Ammon's horn (tissue), 1 donor: ENCODE measurements at regions not wholly inside any gene's neighbourhood (a gene's known extent, or its start where the extent isn't known, plus 50 kb on each side); places are given as distances from the start of the nearest gene placed in this dataset.
"Not testable (repeated sequence)": the region's sequence is repeated elsewhere in the genome, so short reads cannot be mapped to it uniquely, and the experiment has no call there.

Experiments
- DNase-seq: peaks from one replicate; pipeline ENCODE4 v3.0.0-alpha.2; 2016; ENCODE audit warnings: low spot score

GRCh38 chr2:205865056-205865455, 182.8 kb downstream of the NRP2 start:
- DNase-seq, result no peak

GRCh38 chr2:205864491-205864890, 182.2 kb downstream of the NRP2 start:
- DNase-seq, result no peak

- not testable (repeated sequence) for DNase-seq
These were observed 180.5 kb downstream of the NRP2 start for GRCh38 chr2:205862761-205863160.

GRCh38 chr2:205860885-205861284, 178.6 kb downstream of the NRP2 start:
- no peak for DNase-seq

GRCh38 chr2:205860181-205860580, 177.9 kb downstream of the NRP2 start:
- no peak for DNase-seq

GRCh38 chr2:205858881-205859441, 176.7 kb downstream of the NRP2 start:
- no peak for DNase-seq

- no peak for DNase-seq
These were observed 176.0 kb downstream of the NRP2 start for GRCh38 chr2:205858275-205858674.

GRCh38 chr2:205857520-205858237, 175.4 kb downstream of the NRP2 start:
- DNase-seq, result peak; percentile 51

GRCh38 chr2:205852457-205852856, 170.2 kb downstream of the NRP2 start:
- DNase-seq, result no peak

GRCh38 chr2:205850611-205851010, 168.3 kb downstream of the NRP2 start:
- no peak for DNase-seq

- DNase-seq, result no peak
These were observed 167.8 kb downstream of the NRP2 start for GRCh38 chr2:205850132-205850531.

- DNase-seq, result no peak
These were observed 166.8 kb downstream of the NRP2 start for GRCh38 chr2:205849136-205849535.

- no peak for DNase-seq
These were observed 166.3 kb downstream of the NRP2 start for GRCh38 chr2:205848601-205849000.
